HUES48 (cell line): ENCODE measurements at regions not wholly inside any gene's neighbourhood (a gene's known extent, or its start where the extent isn't known, plus 50 kb on each side); places are given as distances from the start of the nearest gene placed in this dataset.

Experiments used
- H3K27ac ChIP-seq: one replicate; pipeline ENCODE4 v1.7.0; 2013; ENCODE audit warnings: low read depth, low read length, inconsistent platforms
- H3K27me3 ChIP-seq: 2 replicates; pipeline ENCODE4 v1.6.1; 2013; ENCODE audit warnings: mild to moderate bottlenecking, low read length; ENCODE audit not compliant: control insufficient read depth, insufficient read depth
- H3K36me3 ChIP-seq: 2 replicates; pipeline ENCODE4 v1.6.1; 2013; ENCODE audit warnings: low read length; ENCODE audit not compliant: control insufficient read depth, insufficient read depth
- H3K4me1 ChIP-seq: 2 replicates; pipeline ENCODE4 v1.6.1; 2013; ENCODE audit warnings: mild to moderate bottlenecking, low read length; ENCODE audit not compliant: control insufficient read depth, insufficient read depth
- H3K4me3 ChIP-seq: 2 replicates; pipeline ENCODE4 v1.5.1; 2013; ENCODE audit warnings: mild to moderate bottlenecking, low read depth, low read length
- H3K9ac ChIP-seq: 2 replicates; pipeline ENCODE4 v1.6.1; 2013; ENCODE audit warnings: mild to moderate bottlenecking, low read depth, low read length, moderate library complexity
- H3K9me3 ChIP-seq: 2 replicates; pipeline ENCODE4 v1.6.1; 2013; ENCODE audit warnings: low read length; ENCODE audit not compliant: control insufficient read depth, insufficient read depth

GRCh38 chr2:176638167-176639015, 369.1 kb downstream of the MTX2 start:
- peaks cover 7% of the 10 kb centered on the region; the same call in 1 of the 2 replicates for H3K4me1 ChIP-seq
- no peak overlapping the region for H3K27ac ChIP-seq
- peaks cover 71% of the 10 kb centered on the region for H3K27me3 ChIP-seq
- H3K4me3 ChIP-seq, result peak overlapping the region; percentile 66
- H3K9me3 ChIP-seq, result no peaks in the 10 kb centered on the region
- no peaks in the 10 kb centered on the region for H3K36me3 ChIP-seq
- no peak overlapping the region for H3K9ac ChIP-seq

GRCh38 chr2:176639016-176639343, 369.7 kb downstream of the MTX2 start:
- peaks cover 67% of the 10 kb centered on the region for H3K27me3 ChIP-seq
- no peak overlapping the region for H3K4me3 ChIP-seq
- H3K27ac ChIP-seq, result no peak overlapping the region
- no peak overlapping the region for H3K9ac ChIP-seq
- no peaks in the 10 kb centered on the region for H3K36me3 ChIP-seq
- H3K4me1 ChIP-seq, result peaks cover 11% of the 10 kb centered on the region; the same call in 1 of the 2 replicates
- no peaks in the 10 kb centered on the region for H3K9me3 ChIP-seq

- no peak overlapping the region for H3K4me3 ChIP-seq
- H3K9me3 ChIP-seq, result no peaks in the 10 kb centered on the region
- no peaks in the 10 kb centered on the region for H3K36me3 ChIP-seq
- H3K27ac ChIP-seq, result no peak overlapping the region
- peaks cover 13% of the 10 kb centered on the region; the same call in 1 of the 2 replicates for H3K4me1 ChIP-seq
- H3K27me3 ChIP-seq, result peaks cover 66% of the 10 kb centered on the region
- no peak overlapping the region for H3K9ac ChIP-seq
These were observed 370.4 kb downstream of the MTX2 start for GRCh38 chr2:176639671-176640070.

DNA sequence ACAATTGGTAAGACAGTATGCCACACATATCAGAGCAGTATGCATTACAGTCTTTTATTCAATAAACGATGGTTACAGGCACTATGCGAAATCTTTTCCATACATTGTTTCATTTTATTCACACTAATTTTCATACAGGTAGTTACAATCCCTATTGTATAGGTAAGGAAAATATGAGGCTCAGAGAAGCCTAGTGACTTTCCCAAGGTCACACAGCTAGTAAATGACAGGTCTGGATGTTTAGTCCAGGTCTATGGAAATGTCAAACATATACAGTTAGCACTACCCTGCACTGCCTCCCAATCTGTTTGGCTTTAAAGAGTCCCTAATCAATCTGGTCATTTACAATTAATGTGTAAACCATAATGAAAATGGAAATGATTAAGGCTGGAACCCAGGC, 372.2 kb downstream of the MTX2 start:
- no peak overlapping the region for H3K9ac ChIP-seq
- peaks cover 29% of the 10 kb centered on the region for H3K4me1 ChIP-seq
- H3K9me3 ChIP-seq, result no peaks in the 10 kb centered on the region
- H3K36me3 ChIP-seq, result no peaks in the 10 kb centered on the region
- H3K27ac ChIP-seq, result no peak overlapping the region
- peaks cover 57% of the 10 kb centered on the region for H3K27me3 ChIP-seq
- H3K4me3 ChIP-seq, result no peak overlapping the region

DNA sequence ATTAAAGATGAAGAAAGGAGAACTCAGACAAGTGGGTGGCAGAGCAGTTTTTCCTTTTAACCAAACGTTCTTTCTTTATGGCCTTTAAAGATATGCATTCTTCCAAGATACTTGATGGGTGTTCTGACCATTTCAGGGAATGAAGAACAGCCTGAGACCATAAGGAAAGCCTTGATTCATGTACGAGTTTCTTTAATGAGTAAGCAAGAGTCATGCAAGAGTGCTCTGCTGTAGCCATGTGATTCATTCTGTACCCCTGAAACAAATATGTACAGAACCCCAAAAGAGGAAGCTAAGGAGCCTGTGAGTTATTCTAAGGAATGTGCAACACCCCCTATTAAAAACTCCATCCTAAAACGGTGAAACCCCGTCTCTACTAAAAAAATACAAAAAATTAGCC, 372.8 kb downstream of the MTX2 start:
- H3K4me3 ChIP-seq, result no peak overlapping the region
- H3K9me3 ChIP-seq, result no peaks in the 10 kb centered on the region
- peaks cover 50% of the 10 kb centered on the region for H3K27me3 ChIP-seq
- peaks cover 36% of the 10 kb centered on the region for H3K4me1 ChIP-seq
- no peak overlapping the region for H3K9ac ChIP-seq
- no peak overlapping the region for H3K27ac ChIP-seq
- no peaks in the 10 kb centered on the region for H3K36me3 ChIP-seq

DNA sequence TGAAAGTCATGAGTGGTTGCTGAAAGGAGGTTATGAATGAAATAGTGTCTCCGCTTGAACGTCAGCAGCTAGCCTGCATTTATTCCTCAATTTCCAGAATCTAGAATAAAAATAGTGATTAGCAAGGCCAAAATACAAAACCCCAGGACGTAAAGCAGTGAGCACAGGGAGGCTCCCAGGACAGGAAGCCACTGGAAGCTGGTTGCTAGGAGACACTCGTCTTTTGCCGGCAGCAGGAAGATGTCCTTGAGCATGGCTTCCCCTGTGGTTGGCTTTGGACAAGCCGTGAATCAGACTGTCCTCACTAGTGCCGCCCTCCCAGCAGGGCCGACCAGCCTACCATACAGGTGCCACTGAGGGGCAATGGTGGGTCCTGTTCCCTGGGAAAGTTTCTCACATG, 374.4 kb downstream of the MTX2 start:
- Histone ChIP-seq H3K9me3 (no peaks in the 10 kb centered on the region), H3K27me3 (peaks cover 41% of the 10 kb centered on the region), H3K9ac (no peak overlapping the region), H3K27ac (no peak overlapping the region), H3K36me3 (no peaks in the 10 kb centered on the region), H3K4me3 (no peak overlapping the region), H3K4me1 (peaks cover 47% of the 10 kb centered on the region)

DNA sequence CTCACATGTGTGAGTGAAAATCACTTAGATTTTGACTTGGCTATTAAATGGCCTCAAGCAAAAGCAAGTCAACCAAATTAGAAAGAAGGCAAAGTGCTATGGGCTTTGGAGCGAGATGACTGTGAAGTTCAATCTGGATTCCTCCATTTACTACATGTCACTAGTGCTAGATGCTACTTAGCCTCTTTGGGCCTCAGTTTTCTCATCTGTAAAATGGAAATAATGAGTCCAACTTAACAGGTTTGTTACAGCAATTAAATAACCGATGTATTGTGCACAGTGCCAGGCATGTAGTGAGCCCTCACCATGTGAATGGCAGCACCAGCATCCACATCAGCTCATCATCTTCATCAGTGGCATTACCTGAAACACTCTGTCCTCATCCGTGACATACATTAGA, 376.3 kb downstream of the MTX2 start:
- peaks cover 30% of the 10 kb centered on the region for H3K27me3 ChIP-seq
- H3K9me3 ChIP-seq, result no peaks in the 10 kb centered on the region
- no peaks in the 10 kb centered on the region for H3K36me3 ChIP-seq
- H3K4me3 ChIP-seq, result no peak overlapping the region
- H3K9ac ChIP-seq, result no peak overlapping the region
- H3K4me1 ChIP-seq, result peaks cover 55% of the 10 kb centered on the region
- H3K27ac ChIP-seq, result no peak overlapping the region

- Histone ChIP-seq H3K27ac (no peak overlapping the region), H3K27me3 (peaks cover 26% of the 10 kb centered on the region), H3K9ac (no peak overlapping the region), H3K4me1 (peaks cover 55% of the 10 kb centered on the region), H3K4me3 (no peak overlapping the region), H3K36me3 (no peaks in the 10 kb centered on the region), H3K9me3 (no peaks in the 10 kb centered on the region)
These were observed 376.9 kb downstream of the MTX2 start for GRCh38 chr2:176646033-176646615.

DNA sequence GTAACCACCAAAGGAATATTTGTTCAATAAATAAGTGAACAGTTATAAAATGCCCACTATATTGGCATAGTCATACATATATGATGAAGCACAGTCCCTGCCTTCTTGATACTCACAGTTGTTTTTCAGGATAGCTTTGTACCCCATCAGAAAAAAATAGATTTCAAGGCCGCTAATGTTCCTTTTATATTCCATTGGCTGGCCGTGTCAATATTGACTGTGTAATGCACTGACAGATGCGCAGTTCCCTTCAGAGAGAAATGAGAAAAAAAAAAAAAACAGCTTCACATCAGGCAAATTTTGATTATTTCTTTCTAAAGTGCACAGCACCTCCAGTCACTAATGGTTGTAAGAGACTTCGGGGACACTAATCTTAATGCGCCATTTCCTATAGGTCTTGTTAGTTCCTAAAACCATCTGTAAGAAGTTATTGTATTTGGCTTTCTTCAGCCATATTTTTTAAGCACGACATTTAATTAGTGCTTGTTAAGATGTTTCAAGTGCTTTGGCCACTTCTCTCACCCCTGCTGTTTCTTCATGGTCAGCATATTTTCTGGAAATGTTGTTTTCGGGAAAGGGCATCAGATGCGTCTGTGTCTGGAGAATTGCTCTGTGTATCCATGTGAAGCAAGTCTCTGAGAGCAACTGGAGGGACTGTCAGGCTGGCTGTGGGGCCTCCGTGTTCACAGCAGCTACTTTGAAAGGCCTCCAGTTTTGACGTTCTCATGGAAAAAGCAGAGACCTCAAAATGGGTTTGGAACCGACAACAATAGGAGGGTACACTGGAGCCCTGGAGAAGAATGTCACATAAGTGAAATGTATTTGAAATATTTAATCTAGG, 378.3 kb downstream of the MTX2 start:
- Histone ChIP-seq H3K4me1 (peaks cover 61% of the 10 kb centered on the region), H3K27ac (no peak overlapping the region), H3K4me3 (no peak overlapping the region), H3K27me3 (peaks cover 21% of the 10 kb centered on the region), H3K9me3 (no peaks in the 10 kb centered on the region), H3K9ac (no peak overlapping the region), H3K36me3 (no peaks in the 10 kb centered on the region)

DNA sequence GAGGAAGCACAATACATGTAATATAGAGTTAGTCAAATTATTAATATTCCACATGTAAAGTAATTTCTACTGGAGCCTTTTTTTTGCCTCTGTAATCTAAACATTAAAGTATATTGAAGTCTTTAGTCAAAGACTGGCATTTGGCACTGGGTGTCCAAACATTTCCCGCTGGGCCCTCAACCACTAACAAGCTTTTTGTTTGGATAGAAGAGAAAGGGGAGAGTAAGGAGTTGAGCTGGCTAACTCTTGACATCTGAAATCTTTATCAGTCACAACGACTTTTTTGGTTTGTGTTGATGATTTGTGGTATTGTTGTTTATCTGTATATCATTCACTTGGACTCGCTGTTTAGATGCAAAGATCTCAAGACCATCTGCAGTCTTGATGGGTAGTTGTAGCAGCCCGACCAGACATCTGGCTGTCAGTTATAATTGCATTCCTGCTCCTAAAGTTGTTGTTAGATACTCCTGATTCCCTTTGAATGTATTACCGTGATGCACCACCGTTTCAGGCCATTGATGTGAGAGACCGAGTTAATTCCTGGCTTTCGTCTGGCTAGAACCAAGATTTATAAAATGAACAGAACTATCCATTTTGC, 379.6 kb downstream of the MTX2 start:
- peaks cover 63% of the 10 kb centered on the region for H3K4me1 ChIP-seq
- no peak overlapping the region for H3K27ac ChIP-seq
- no peak overlapping the region for H3K9ac ChIP-seq

More for the DNA sequence above, 379.6 kb downstream of the MTX2 start:
- Histone ChIP-seq H3K36me3 (no peaks in the 10 kb centered on the region), H3K9me3 (no peaks in the 10 kb centered on the region), H3K27me3 (peaks cover 21% of the 10 kb centered on the region), H3K4me3 (no peak overlapping the region)
